Adrenal gland (tissue), 9 donors: ENCODE measurements at regions not wholly inside any gene's neighbourhood (a gene's known extent, or its start where the extent isn't known, plus 50 kb on each side); places are given as distances from the start of the nearest gene placed in this dataset.

Experiments
- DNase-seq, 7 donors: peaks; one replicate each; pipeline ENCODE4 v3.0.0-alpha.2; 2019 to 2020
- H3K27ac ChIP-seq, 5 donors: fragments of 200-600 bp; sonication (generic) in 4 of 5; 1 replicate in 3 of 5; 2 replicates in 2 of 5; pipeline versions ENCODE4 v1.5.1 to v1.8.0; 2016 to 2020; ENCODE audit warnings: mild to moderate bottlenecking in 1 of 5
- H3K27me3 ChIP-seq: fragments of 200-600 bp; 2 replicates; pipeline ENCODE4 v1.8.0; 2021
- H3K36me3 ChIP-seq, 2 donors: fragments of 200-600 bp; replicated peaks in 1 of 2; 1 replicate in 1 of 2; 2 replicates in 1 of 2; pipeline versions ENCODE4 v1.5.1 to v1.8.0; 2018 to 2022
- H3K4me1 ChIP-seq, 2 donors: fragments of 200-600 bp; replicated peaks in 1 of 2; 1 replicate in 1 of 2; 2 replicates in 1 of 2; pipeline versions ENCODE4 v1.5.1 to v1.8.0; 2018 to 2021
- H3K4me3 ChIP-seq, 4 donors: fragments of 200-600 bp; sonication (generic) in 3 of 4; one replicate each; pipeline ENCODE4 v1.5.1; 2016 to 2018
- H3K9me3 ChIP-seq, 3 donors: fragments of 200-600 bp; sonication (generic) in 1 of 3; replicated peaks in 1 of 3; 1 replicate in 2 of 3; 2 replicates in 1 of 3; pipeline versions ENCODE4 v1.5.1 to v1.8.0; 2016 to 2021
- CTCF ChIP-seq, 6 experiments: fragments of 450-650 bp in 4 of 6; fragments of 200-600 bp in 2 of 6; sonication (generic) in 1 of 6; IDR thresholded peaks; 1 replicate in 5 of 6; 2 replicates in 1 of 6; pipeline versions ENCODE4 v1.5.1 to v1.8.0; 2016 to 2021; ENCODE audit warnings: antibody characterized with exemption in 6 of 6, mild to moderate bottlenecking in 2 of 6, moderate library complexity in 1 of 6
- POLR2A ChIP-seq, 2 donors: fragments of 450-650 bp; IDR thresholded peaks; one replicate each; pipeline ENCODE4 v1.6.1; 2017; ENCODE audit warnings: antibody characterized with exemption in 2 of 2, mild to moderate bottlenecking in 2 of 2, moderate library complexity in 1 of 2
- WGBS, 4 donors: extraction: QIAGEN DNeasy Blood & Tissue Kit in 2 of 4; methylation state at CpG; one replicate each; pipeline versions ENCODE4 v1.1.5 to v1.1.7; 2013 to 2017; 5-methylcytosine and 5-hydroxymethylcytosine counted together
- intact Hi-C, 2 donors: fragments of 100-400 bp; cut with DNase I; formaldehyde crosslinking; loops; one replicate each; pipeline versions ENCODE4 v1.14.1 to v1.15.0; 2022 to 2023
- donor health status: healthy with polysubstance abuse.
- donor health status: Bipolar disorder and iron deficiency.
- donor health status: DM: yes; HTN: yes; CAD: no.
- donor health status: DM: no; HTN: no; CAD: no.
- donor health status: DM: no; HTN: no; CAD: no.

GRCh38 chr1:106534612-106535011 is 521.9 kb upstream of the PRMT6 start:
- DNase-seq = no peak
- H3K9me3 ChIP-seq = no peaks in the 10 kb centered on the region
- H3K36me3 ChIP-seq = no peaks in the 10 kb centered on the region
- H3K4me3 ChIP-seq = no peak overlapping the region
- intact Hi-C loops = no loop called here
- 54 to 69% (median 63%) methylated on average over 2 of the region's 2 CpGs for WGBS, 4 donors
- H3K27ac ChIP-seq = no peak overlapping the region
- no peaks in the 10 kb centered on the region for H3K4me1 ChIP-seq
- H3K27me3 ChIP-seq = no peaks in the 10 kb centered on the region
- TF ChIP-seq POLR2A (IDR thresholded peaks at IDR 0.05) (no peak), CTCF (IDR thresholded peaks at IDR 0.05) (no peak)

GRCh38 chr1:106536741-106537140 is 519.7 kb upstream of the PRMT6 start:
- TF ChIP-seq POLR2A (IDR thresholded peaks at IDR 0.05) (no peak), CTCF (IDR thresholded peaks at IDR 0.05) (no peak)
- intact Hi-C loops = no loop called here
- no peak for DNase-seq
- no peak overlapping the region for H3K4me3 ChIP-seq
- H3K36me3 ChIP-seq = no peaks in the 10 kb centered on the region
- H3K27ac ChIP-seq = no peak overlapping the region
- H3K4me1 ChIP-seq = no peaks in the 10 kb centered on the region
- H3K27me3 ChIP-seq = no peaks in the 10 kb centered on the region
- H3K9me3 ChIP-seq = no peaks in the 10 kb centered on the region

GRCh38 chr1:106548726-106549125 is 507.7 kb upstream of the PRMT6 start:
- H3K27me3 ChIP-seq = no peaks in the 10 kb centered on the region
- no peaks in the 10 kb centered on the region for H3K4me1 ChIP-seq
- H3K4me3 ChIP-seq = no peak overlapping the region
- no peaks in the 10 kb centered on the region for H3K9me3 ChIP-seq
- no peak for TF ChIP-seq CTCF (IDR thresholded peaks at IDR 0.05)
- TF ChIP-seq POLR2A (IDR thresholded peaks at IDR 0.05) = no peak
- DNase-seq = no peak
- intact Hi-C loops = no loop called here
- no peaks in the 10 kb centered on the region for H3K36me3 ChIP-seq
- WGBS, 4 donors = 64 to 76% (median 73%) methylated on average over 1 of the region's 1 CpG
- no peak overlapping the region for H3K27ac ChIP-seq

- no peaks in the 10 kb centered on the region for H3K4me1 ChIP-seq
- TF ChIP-seq CTCF (IDR thresholded peaks at IDR 0.05) (no peak), POLR2A (IDR thresholded peaks at IDR 0.05) (no peak)
- no peaks in the 10 kb centered on the region for H3K27me3 ChIP-seq
- no peak overlapping the region for H3K4me3 ChIP-seq
- DNase-seq = no peak
- no peaks in the 10 kb centered on the region for H3K36me3 ChIP-seq
- no peaks in the 10 kb centered on the region for H3K9me3 ChIP-seq
- no peak overlapping the region for H3K27ac ChIP-seq
- intact Hi-C loops = no loop called here
These were observed 502.2 kb upstream of the PRMT6 start for GRCh38 chr1:106554294-106554693.
